Jurkat, Clone E6-1 (cell line): ENCODE measurements at regions not wholly inside any gene's neighbourhood (a gene's known extent, or its start where the extent isn't known, plus 50 kb on each side); places are given as distances from the start of the nearest gene placed in this dataset.
"Not testable (repeated sequence)": the region's sequence is repeated elsewhere in the genome, so short reads cannot be mapped to it uniquely, and the experiment has no call there.

Source experiments
- DNase-seq: peaks from one replicate; pipeline ENCODE4 v3.0.0-alpha.2; 2011; ENCODE audit warnings: low read depth, low spot score
- H3K4me3 ChIP-seq: 2 replicates; pipeline ENCODE4 v1.5.1; 2011; ENCODE audit warnings: mild to moderate bottlenecking, low read length, control low read depth, moderate library complexity

- no peak overlapping the region for H3K4me3 ChIP-seq
- no peak for DNase-seq
Observed at GRCh38 chr20:47863315-47863965, 78.2 kb upstream of the SULF2 start.

- H3K4me3 ChIP-seq: no peak overlapping the region
- DNase-seq: no peak
Observed at GRCh38 chr20:47862574-47863240, 77.4 kb upstream of the SULF2 start.

- no peak overlapping the region for H3K4me3 ChIP-seq
- no peak for DNase-seq
Observed at GRCh38 chr20:47861116-47861515, 75.8 kb upstream of the SULF2 start.

GRCh38 chr20:47860049-47860830 lies 75.0 kb upstream of the SULF2 start:
- no peak overlapping the region for H3K4me3 ChIP-seq
- no peak for DNase-seq

- no peak overlapping the region for H3K4me3 ChIP-seq
- DNase-seq: no peak
Observed at GRCh38 chr20:47859278-47859677, 74.0 kb upstream of the SULF2 start.

GRCh38 chr20:47857569-47858464 lies 72.5 kb upstream of the SULF2 start:
- DNase-seq: no peak
- no peak overlapping the region for H3K4me3 ChIP-seq

GRCh38 chr20:47857187-47857568 lies 71.9 kb upstream of the SULF2 start:
- no peak overlapping the region for H3K4me3 ChIP-seq
- no peak for DNase-seq

GRCh38 chr20:47855799-47856198 lies 70.5 kb upstream of the SULF2 start:
- H3K4me3 ChIP-seq: no peak overlapping the region
- no peak for DNase-seq

- no peak for DNase-seq
Observed at GRCh38 chr20:47854687-47855212, 69.5 kb upstream of the SULF2 start.

GRCh38 chr20:47851774-47852173 lies 66.5 kb upstream of the SULF2 start:
- no peak for DNase-seq
- H3K4me3 ChIP-seq: no peak overlapping the region

More at GRCh38 chr20:47854687-47855212, 69.5 kb upstream of the SULF2 start:
- no peak overlapping the region for H3K4me3 ChIP-seq

- H3K4me3 ChIP-seq: no peak overlapping the region
- no peak for DNase-seq
Observed at GRCh38 chr20:47850146-47850545, 64.9 kb upstream of the SULF2 start.

- no peak for DNase-seq
- H3K4me3 ChIP-seq: no peak overlapping the region
Observed at GRCh38 chr20:47849596-47849995, 64.3 kb upstream of the SULF2 start.

GRCh38 chr20:47849006-47849405 lies 63.7 kb upstream of the SULF2 start:
- no peak overlapping the region for H3K4me3 ChIP-seq
- no peak for DNase-seq

GRCh38 chr20:47848534-47848933 lies 63.3 kb upstream of the SULF2 start:
- not testable (repeated sequence) for DNase-seq, H3K4me3 ChIP-seq

- DNase-seq: no peak
Observed at GRCh38 chr20:47847884-47848485, 62.7 kb upstream of the SULF2 start.

GRCh38 chr20:47847220-47847619 lies 61.9 kb upstream of the SULF2 start:
- not testable (repeated sequence) for DNase-seq, H3K4me3 ChIP-seq

More at GRCh38 chr20:47847884-47848485, 62.7 kb upstream of the SULF2 start:
- no peak overlapping the region for H3K4me3 ChIP-seq

- not testable (repeated sequence) for H3K4me3 ChIP-seq, DNase-seq
Observed at GRCh38 chr20:47846651-47847050, 61.4 kb upstream of the SULF2 start.

GRCh38 chr20:47845382-47845977 lies 60.2 kb upstream of the SULF2 start:
- not testable (repeated sequence) for DNase-seq, H3K4me3 ChIP-seq
